Transverse colon (tissue), 4 donors: ENCODE measurements at regions not wholly inside any gene's neighbourhood (a gene's known extent, or its start where the extent isn't known, plus 50 kb on each side); places are given as distances from the start of the nearest gene placed in this dataset.

Source experiments
- CTCF ChIP-seq, 5 experiments: fragments of 200-600 bp in 3 of 5; fragments of 450-650 bp in 2 of 5; sonication (generic) in 3 of 5; IDR thresholded peaks; 1 replicate in 2 of 5; 2 replicates in 3 of 5; pipeline ENCODE4 v1.5.1; 2016 to 2017; ENCODE audit warnings: antibody characterized with exemption in 5 of 5, inconsistent platforms in 3 of 5, mild to moderate bottlenecking in 2 of 5, moderate library complexity in 1 of 5
- EP300 ChIP-seq: sonication (generic); formaldehyde crosslinking; IDR thresholded peaks from one replicate; pipeline ENCODE4 v1.6.1; 2017; ENCODE audit warnings: antibody characterized with exemption, low read depth
- POLR2AphosphoS5 ChIP-seq, 3 donors: sonication (generic); formaldehyde crosslinking; IDR thresholded peaks; one replicate each; pipeline ENCODE4 v1.6.1; 2016; ENCODE audit warnings: antibody characterized with exemption in 3 of 3

- no peak for TF ChIP-seq EP300
- no peak for TF ChIP-seq CTCF (IDR thresholded peaks at IDR 0.05)
- TF ChIP-seq POLR2AphosphoS5 (IDR thresholded peaks at IDR 0.05): no peak
Observed at GRCh38 chr2:83971547-83971946, 487.5 kb downstream of the SUCLG1 start.
